ENCODE measurements at regions not wholly inside any gene's neighbourhood (a gene's known extent, or its start where the extent isn't known, plus 50 kb on each side); places are given as distances from the start of the nearest gene placed in this dataset.

GRCh38 chr5:72015103-72015548, 92.1 kb upstream of the MAP1B start:
- 23 to 28% (median 26%) methylated on average over 7 of the region's 7 CpGs for WGBS, 4 donors
- no peak for TF ChIP-seq POLR2A (IDR thresholded peaks at IDR 0.05)
- no peak for TF ChIP-seq CTCF (IDR thresholded peaks at IDR 0.05)

GRCh38 chr5:72018143-72018803, 89.0 kb upstream of the MAP1B start:
- Histone ChIP-seq H3K36me3 (no peaks in the 10 kb centered on the region), H3K4me3 (no peak overlapping the region), H3K27me3 (no peaks in the 10 kb centered on the region), H3K27ac (no peak overlapping the region), H3K9me3 (peaks cover 0 to 9% (median 0%) of the 10 kb centered on the region in 12 donors), H3K4me1 (peaks cover 0 to 8% (median 0%) of the 10 kb centered on the region in 12 donors)
- peak; percentile 63 to 91 (median 76) for TF ChIP-seq CTCF (IDR thresholded peaks at IDR 0.05)
- no peak for TF ChIP-seq POLR2A (IDR thresholded peaks at IDR 0.05)
- 22 to 44% (median 33%) methylated on average over 1 of the region's 1 CpG for WGBS, 4 donors
- DNase-seq (no peak), ATAC-seq (no peak)
- intact Hi-C loops (cut with DNase I) = loop anchor here in 7 of 10 donors (5.0 to 10.0 kb wide), 4 partner anchors 86 to 236 kb away; no protein-coding TSS in a partner anchor

More at GRCh38 chr5:72015103-72015548, 92.1 kb upstream of the MAP1B start:
- DNase-seq (peak; percentile 31 to 79 (median 48)), ATAC-seq (peak; percentile 15 to 89 (median 79))
- no peaks in the 10 kb centered on the region for H3K27me3 ChIP-seq
- peaks cover 0 to 8% (median 0%) of the 10 kb centered on the region in 12 donors for H3K4me1 ChIP-seq
- intact Hi-C loops (cut with DNase I) = loop anchor here in 7 of 10 donors (5.0 to 10.0 kb wide), 4 partner anchors 83 to 233 kb away; no protein-coding TSS in a partner anchor
- peaks cover 0 to 9% (median 0%) of the 10 kb centered on the region in 12 donors for H3K9me3 ChIP-seq
- H3K4me3 ChIP-seq = no peak overlapping the region
- no peak overlapping the region for H3K27ac ChIP-seq
- H3K36me3 ChIP-seq = no peaks in the 10 kb centered on the region

- Histone ChIP-seq H3K4me1 (peaks cover 0 to 1% (median 0%) of the 10 kb centered on the region in 12 donors), H3K4me3 (no peak overlapping the region), H3K27ac (no peak overlapping the region), H3K27me3 (no peaks in the 10 kb centered on the region), H3K36me3 (no peaks in the 10 kb centered on the region), H3K9me3 (peaks cover 0 to 20% (median 3%) of the 10 kb centered on the region in 12 donors)
- TF ChIP-seq CTCF (IDR thresholded peaks at IDR 0.05) (no peak), POLR2A (IDR thresholded peaks at IDR 0.05) (no peak)
- intact Hi-C loops (cut with DNase I) = no loop called here
- 63 to 69% (median 67%) methylated on average over 4 of the region's 4 CpGs for WGBS, 4 donors
- DNase-seq (no peak), ATAC-seq (no peak)
These were observed 86.9 kb upstream of the MAP1B start for GRCh38 chr5:72020161-72020983.
